ENCODE measurements at regions not wholly inside any gene's neighbourhood (a gene's known extent, or its start where the extent isn't known, plus 50 kb on each side); places are given as distances from the start of the nearest gene placed in this dataset.

DNA sequence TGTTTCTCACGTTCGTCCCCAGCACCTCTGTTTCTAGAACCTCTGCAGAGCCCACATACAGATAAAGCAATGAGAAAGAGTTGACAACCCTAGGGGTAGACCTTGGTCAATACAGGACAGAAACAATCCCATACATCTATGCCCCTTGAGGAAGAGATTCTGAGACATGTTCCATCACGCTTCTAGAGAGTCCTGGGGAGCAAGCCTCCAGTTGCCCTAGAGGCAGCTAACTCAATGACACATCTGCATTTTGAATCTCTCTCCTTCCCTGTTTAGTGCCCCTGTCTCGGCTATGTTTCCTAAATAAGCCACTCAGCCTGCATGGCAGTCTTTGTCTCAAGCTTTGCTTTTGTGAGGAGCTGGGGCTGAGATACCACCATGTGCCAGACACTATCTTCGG lies 435.3 kb downstream of the CD83 start:
- no TSS peak for BruUV-seq (replicated peaks)
- no peaks in the 10 kb centered on the region for H3K36me3 ChIP-seq (ENCODE audit: insufficient read depth, low read length)
- H3K9me2 ChIP-seq (ENCODE audit: insufficient read depth, low read length) = no peaks in the 10 kb centered on the region
- no peak overlapping the region for H3K4me2 ChIP-seq (ENCODE audit: low read length)
- no peak overlapping the region for H3K27ac ChIP-seq (ENCODE audit: low read depth, low read length, poor library complexity, severe bottlenecking)
- intact Hi-C loops (cut with micrococcal nuclease; ENCODE audit: unreplicated experiment) = no loop called here
- ChIA-PET CTCF (ENCODE audit: unreplicated experiment) (no interaction called here), POLR2A (no interaction called here)
- peaks cover 34% of the 10 kb centered on the region for H3K4me1 ChIP-seq (ENCODE audit: insufficient read depth, low read length, poor library complexity, severe bottlenecking)
- no peak overlapping the region for H2AFZ ChIP-seq (ENCODE audit: low read length)
- TF ChIP-seq, protein P1, sequence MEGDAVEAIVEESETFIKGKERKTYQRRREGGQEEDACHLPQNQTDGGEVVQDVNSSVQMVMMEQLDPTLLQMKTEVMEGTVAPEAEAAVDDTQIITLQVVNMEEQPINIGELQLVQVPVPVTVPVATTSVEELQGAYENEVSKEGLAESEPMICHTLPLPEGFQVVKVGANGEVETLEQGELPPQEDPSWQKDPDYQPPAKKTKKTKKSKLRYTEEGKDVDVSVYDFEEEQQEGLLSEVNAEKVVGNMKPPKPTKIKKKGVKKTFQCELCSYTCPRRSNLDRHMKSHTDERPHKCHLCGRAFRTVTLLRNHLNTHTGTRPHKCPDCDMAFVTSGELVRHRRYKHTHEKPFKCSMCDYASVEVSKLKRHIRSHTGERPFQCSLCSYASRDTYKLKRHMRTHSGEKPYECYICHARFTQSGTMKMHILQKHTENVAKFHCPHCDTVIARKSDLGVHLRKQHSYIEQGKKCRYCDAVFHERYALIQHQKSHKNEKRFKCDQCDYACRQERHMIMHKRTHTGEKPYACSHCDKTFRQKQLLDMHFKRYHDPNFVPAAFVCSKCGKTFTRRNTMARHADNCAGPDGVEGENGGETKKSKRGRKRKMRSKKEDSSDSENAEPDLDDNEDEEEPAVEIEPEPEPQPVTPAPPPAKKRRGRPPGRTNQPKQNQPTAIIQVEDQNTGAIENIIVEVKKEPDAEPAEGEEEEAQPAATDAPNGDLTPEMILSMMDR (conservative IDR thresholded peaks at IDR 0.05; ENCODE audit: low read length) = no peak; the same call in 1 of the 2 replicates
- TF ChIP-seq EZH2phosphoT487 (IDR thresholded peaks at IDR 0.05; ENCODE audit: borderline replicate concordance, low read depth, low read length) = no peak
- no peaks in the 10 kb centered on the region for H3K79me2 ChIP-seq (ENCODE audit: insufficient read depth, low read depth, low read length)
- DNase-seq (ENCODE audit: low spot score) = no peak
- H3K9me3 ChIP-seq (ENCODE audit: low read length) = no peaks in the 10 kb centered on the region
- no peak overlapping the region for H3K4me3 ChIP-seq (ENCODE audit: low read depth, low read length, poor library complexity, severe bottlenecking)
- no peaks in the 10 kb centered on the region for H4K20me1 ChIP-seq (ENCODE audit: insufficient read depth, low read length)

DNA sequence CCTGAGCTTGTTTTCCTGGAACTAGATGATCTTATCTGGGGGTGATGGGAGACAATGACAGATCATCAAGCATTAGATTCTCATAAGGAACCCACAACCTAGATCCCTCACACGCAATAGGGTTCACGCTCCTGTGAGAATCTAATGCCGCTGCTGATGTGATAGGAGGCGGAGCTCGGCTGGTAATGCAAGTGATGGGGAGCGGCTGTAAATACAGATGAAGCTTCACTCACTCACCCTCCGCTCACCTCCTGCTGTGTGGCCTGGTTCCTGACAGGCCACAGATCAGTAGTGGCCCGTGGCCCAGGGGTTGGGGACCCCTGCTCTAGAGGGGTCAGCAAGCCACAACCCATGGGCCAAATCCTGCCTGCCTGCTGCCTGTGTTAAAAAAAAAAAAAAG lies 435.9 kb downstream of the CD83 start:
- no peak overlapping the region for H3K4me2 ChIP-seq (ENCODE audit: low read length)
- H2AFZ ChIP-seq (ENCODE audit: low read length) = no peak overlapping the region
- no peaks in the 10 kb centered on the region for H3K9me3 ChIP-seq (ENCODE audit: low read length)
- BruUV-seq (replicated peaks) = no TSS peak
- TF ChIP-seq EZH2phosphoT487 (IDR thresholded peaks at IDR 0.05; ENCODE audit: borderline replicate concordance, low read depth, low read length) = no peak
- TF ChIP-seq, protein P1 (conservative IDR thresholded peaks at IDR 0.05; ENCODE audit: low read length) = no peak
- CTCF ChIA-PET (ENCODE audit: unreplicated experiment) = no interaction called here
- no peaks in the 10 kb centered on the region for H4K20me1 ChIP-seq (ENCODE audit: insufficient read depth, low read length)
- no peak for DNase-seq (ENCODE audit: low spot score)
- POLR2A ChIA-PET = no interaction called here
- no peaks in the 10 kb centered on the region for H3K79me2 ChIP-seq (ENCODE audit: insufficient read depth, low read depth, low read length)
- H3K4me3 ChIP-seq (ENCODE audit: low read depth, low read length, poor library complexity, severe bottlenecking) = no peak overlapping the region
- H3K9me2 ChIP-seq (ENCODE audit: insufficient read depth, low read length) = no peaks in the 10 kb centered on the region
- H3K27ac ChIP-seq (ENCODE audit: low read depth, low read length, poor library complexity, severe bottlenecking) = no peak overlapping the region
- peaks cover 29% of the 10 kb centered on the region for H3K4me1 ChIP-seq (ENCODE audit: insufficient read depth, low read length, poor library complexity, severe bottlenecking)
- intact Hi-C loops (cut with micrococcal nuclease; ENCODE audit: unreplicated experiment) = no loop called here
- H3K36me3 ChIP-seq (ENCODE audit: insufficient read depth, low read length) = no peaks in the 10 kb centered on the region

DNA sequence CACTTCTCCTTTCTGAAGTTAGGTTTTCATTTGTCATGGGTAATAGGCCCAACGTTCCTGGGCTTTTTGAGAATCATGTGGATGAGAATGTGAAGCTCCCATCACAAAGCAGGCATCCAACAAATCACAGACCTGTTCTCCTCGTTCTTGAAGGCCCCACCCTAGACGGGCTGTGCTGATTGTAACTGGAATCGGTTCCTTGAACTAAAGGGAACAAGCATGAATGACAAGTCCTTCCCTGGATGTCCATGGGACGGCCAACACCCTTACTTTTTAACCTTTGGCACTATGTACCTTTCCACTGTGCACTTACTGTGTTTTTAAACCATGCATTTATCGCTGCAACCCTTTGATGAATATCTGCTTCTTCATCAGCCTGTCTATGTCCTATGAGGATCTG lies 438.2 kb downstream of the CD83 start:
- Histone ChIP-seq H3K4me2 (ENCODE audit: low read length) (no peak overlapping the region), H2AFZ (ENCODE audit: low read length) (no peak overlapping the region), H4K20me1 (ENCODE audit: insufficient read depth, low read length) (no peaks in the 10 kb centered on the region), H3K27ac (ENCODE audit: low read depth, low read length, poor library complexity, severe bottlenecking) (no peak overlapping the region), H3K36me3 (ENCODE audit: insufficient read depth, low read length) (no peaks in the 10 kb centered on the region), H3K9me3 (ENCODE audit: low read length) (no peaks in the 10 kb centered on the region), H3K4me3 (ENCODE audit: low read depth, low read length, poor library complexity, severe bottlenecking) (no peak overlapping the region), H3K79me2 (ENCODE audit: insufficient read depth, low read depth, low read length) (no peaks in the 10 kb centered on the region), H3K4me1 (ENCODE audit: insufficient read depth, low read length, poor library complexity, severe bottlenecking) (peaks cover 6% of the 10 kb centered on the region), H3K9me2 (ENCODE audit: insufficient read depth, low read length) (no peaks in the 10 kb centered on the region)
- no TSS peak for BruUV-seq (replicated peaks)
- DNase-seq (ENCODE audit: low spot score) = no peak
- ChIA-PET CTCF (ENCODE audit: unreplicated experiment) (interaction anchor here (0.6 to 0.7 kb wide), 2 partner anchors 327 to 797 kb away, joined by 4 read pairs; no protein-coding TSS in a partner anchor), POLR2A (no interaction called here)
- TF ChIP-seq EZH2phosphoT487 (IDR thresholded peaks at IDR 0.05; ENCODE audit: borderline replicate concordance, low read depth, low read length) = no peak
- TF ChIP-seq, protein P1 (conservative IDR thresholded peaks at IDR 0.05; ENCODE audit: low read length) = no peak
- intact Hi-C loops (cut with micrococcal nuclease; ENCODE audit: unreplicated experiment) = no loop called here
